Bone marrow (tissue), 2 donors: ENCODE measurements at regions not wholly inside any gene's neighbourhood (a gene's known extent, or its start where the extent isn't known, plus 50 kb on each side); places are given as distances from the start of the nearest gene placed in this dataset.
"Not testable (repeated sequence)": the region's sequence is repeated elsewhere in the genome, so short reads cannot be mapped to it uniquely, and the experiment has no call there.

Experiments
- DNase-seq, 2 donors: peaks; one replicate each; lab custom pipeline; 2025; lab: John Stamatoyannopoulos, UW

DNA sequence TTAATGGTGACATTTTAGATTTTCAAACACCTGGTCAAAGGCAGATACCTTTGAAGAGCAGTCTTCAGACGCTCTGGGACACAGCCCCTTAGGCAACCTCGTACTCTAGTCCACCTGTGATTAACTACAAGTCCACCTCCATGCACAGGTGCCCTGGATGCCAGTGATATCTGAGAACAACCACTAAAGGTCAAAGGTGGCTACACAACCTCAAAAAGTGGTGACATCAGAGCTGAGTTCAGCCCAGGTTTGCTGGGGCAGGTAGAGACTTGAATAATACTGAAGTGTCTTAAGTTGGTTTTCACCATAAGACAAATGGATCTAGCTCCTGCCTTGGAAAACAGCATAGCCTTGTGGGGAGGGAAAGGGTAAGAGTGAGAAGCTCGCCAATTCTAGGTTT lies 143.4 kb upstream of the ADO start:
- no peak for DNase-seq

DNA sequence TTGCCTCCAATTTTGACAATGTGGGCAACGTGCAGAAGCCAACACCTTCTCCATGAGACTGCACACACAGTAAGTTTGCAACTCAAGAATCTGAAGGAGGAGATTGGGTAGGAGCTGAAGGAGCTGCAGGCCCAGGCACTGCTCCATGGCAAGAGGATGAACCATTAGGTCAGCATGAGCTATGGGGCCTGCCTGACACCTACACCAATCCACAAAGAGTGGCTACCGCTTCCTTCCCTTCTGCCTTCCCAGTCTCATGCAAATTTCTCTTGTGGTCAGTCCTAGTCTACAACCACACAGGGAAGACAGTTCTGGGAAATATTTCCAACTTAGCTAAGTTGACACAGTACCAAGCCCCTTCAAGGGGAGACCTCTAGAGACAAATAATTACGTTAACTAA lies 142.0 kb upstream of the ADO start:
- no peak for DNase-seq

- no peak for DNase-seq
Observed at GRCh38 chr10:62665771-62666170, 138.7 kb upstream of the ADO start.

DNA sequence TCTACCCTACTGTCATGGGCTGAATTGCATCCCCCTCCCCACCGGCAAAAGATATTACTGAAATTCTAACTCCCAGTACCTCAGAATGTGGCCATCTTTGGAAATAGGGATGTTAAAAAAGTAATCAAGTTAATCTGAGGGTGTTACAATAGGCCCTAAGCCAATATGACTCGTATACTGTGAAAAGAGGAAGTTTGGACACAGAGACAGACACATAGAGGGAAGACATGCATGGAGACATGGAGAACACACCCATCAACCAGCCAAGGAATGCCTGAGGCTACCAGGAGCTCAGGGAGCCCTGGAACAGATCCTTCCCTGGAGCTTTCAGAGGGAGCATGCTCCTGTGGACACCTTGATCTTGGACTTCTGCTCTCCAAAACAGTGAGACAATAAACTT lies 138.2 kb upstream of the ADO start:
- no peak for DNase-seq

DNA sequence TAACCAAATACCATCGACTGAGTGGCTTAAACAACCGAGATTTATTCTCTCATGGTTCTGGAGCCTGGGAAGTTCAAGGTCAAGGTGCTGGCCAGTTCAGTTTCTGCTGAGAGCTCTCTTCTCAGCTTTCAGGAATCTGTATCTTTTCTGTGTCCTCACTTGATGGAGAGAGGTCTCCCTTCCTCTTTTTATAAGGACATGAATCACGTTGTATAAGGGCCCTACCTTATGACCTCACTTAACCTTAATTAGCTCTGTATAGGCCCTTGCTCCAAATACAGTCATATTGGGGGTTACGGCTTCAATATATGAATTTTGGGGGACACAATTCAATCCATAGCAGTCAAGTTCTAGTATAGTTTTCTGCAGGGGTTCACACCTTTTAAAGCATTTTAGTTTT lies 135.2 kb upstream of the ADO start:
- DNase-seq = no peak

DNA sequence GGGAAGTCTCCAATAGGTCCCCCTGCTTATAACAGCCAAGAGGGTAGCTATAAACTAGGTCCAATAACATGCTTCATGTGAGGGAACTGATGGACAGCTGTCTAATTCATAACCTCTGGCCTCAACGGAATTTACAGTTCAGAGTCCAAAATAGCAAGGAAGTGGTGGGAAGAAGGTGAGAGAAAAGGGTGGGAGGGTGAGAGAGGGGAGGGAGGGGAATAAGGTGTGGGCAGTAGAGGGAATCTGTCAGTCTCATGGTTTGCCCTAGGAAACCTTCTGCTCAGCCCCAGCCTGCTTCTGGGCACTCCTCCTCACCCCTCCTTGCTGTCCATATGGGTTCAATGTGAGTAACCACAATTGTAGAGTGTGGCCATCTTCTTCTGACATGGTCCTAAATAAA lies 133.4 kb upstream of the ADO start:
- no peak for DNase-seq

- DNase-seq = no peak
Observed at GRCh38 chr10:62681211-62681940, 123.1 kb upstream of the ADO start.

DNA sequence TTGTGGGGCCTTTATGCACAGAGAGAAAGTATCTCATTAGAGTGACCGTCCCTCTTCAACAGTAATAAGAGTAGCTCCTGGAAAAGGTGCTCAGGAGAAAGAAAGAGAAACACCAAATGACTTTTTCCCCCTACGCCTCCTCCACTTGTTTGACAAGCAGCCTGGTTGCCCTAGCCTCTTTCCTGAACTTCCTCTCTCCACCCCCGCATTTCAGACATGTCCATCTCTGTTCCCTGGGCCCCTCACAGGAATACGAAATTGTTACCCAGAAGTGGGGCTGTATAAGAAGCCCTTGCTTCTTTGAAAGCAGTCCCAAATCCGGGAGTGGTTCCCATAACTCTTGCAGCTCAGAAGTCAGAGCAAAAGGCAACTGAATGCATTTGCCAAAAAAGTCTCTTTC lies 119.6 kb upstream of the ADO start:
- DNase-seq = no peak

DNA sequence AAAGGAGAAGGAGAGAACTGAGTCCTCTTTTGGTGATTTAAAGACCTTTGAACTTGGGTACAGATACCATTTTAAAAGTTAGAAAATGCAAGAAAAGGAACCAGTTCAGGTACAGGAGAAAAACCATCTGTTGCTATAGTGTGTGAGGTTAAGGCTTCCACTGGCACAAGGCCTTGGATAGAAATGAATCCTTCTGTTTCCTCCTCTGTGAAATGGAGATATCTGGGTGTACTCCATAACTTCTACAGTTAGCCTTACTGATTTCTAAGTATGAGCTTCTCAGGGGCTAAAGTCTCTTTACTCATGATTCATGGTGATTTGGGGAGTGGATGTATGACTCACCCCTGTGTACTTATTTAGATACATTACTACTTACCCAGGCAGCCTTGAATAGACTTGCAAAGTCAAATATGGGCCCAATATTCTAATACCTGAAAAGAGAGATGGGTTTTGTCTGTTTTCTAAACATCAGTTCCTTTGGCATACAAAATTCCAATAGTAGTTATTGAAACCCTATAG lies 117.2 kb upstream of the ADO start:
- DNase-seq = no peak

GRCh38 chr10:62688971-62689700 lies 115.4 kb upstream of the ADO start:
- DNase-seq = no peak

DNA sequence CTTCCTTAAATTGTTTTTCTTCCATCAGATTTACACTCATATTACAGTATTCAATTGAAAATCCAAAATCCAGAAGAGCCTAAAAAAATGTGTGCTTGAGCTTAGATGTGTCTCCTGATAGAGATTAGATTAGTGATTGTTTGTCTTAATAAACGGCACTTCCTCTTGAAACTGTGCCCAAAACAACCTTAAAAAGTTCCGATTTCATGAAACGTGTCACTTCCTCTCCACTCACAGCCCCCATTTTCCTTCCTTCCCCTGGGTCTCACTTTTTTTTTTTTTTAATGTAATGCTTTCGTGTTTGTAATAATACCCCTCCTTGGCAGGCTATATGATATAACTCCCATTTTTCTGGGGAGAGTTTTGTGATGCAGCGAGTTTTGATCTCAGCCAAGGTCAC lies 114.8 kb upstream of the ADO start:
- no peak for DNase-seq

GRCh38 chr10:62690703-62691102 lies 113.8 kb upstream of the ADO start:
- DNase-seq = no peak

DNA sequence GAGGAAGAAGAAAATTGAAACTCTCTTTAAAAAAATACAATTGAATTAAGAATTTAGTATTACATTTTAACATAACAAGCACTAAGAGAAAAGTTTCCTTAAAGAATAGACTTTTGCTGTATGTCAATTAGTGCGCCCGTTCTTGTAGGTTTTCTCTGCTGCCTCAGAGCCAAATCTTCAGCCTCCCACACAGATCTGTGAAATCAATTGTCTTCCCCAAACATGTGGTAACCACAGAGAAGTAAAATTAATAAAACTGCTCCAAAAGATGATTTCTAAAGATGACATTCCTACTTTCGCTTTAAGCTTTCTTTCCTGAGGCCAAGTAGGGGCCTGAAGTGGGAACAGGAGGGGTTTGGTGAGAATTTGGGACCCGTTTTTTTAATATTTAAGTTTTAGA lies 113.2 kb upstream of the ADO start:
- DNase-seq = no peak

GRCh38 chr10:62692085-62692484 lies 112.4 kb upstream of the ADO start:
- DNase-seq = no peak

DNA sequence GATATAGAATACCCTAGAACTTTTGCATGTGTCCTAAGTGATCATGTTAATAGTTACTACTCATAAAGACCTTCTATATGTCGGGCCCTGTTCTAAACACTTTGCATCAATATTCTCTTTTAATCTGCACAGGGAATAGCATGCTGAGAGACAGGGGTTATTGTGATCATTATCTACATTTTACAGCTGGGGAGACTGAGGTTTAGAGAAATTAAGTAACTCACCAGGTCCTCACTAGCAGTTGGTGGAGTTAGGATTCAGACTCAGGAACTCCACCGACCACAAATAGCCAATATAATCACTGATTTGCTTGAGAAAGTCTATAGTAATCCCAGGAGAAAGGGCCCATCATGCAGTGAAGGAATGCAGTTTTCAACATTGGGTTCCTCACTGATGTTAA lies 111.2 kb upstream of the ADO start:
- no peak for DNase-seq

DNA sequence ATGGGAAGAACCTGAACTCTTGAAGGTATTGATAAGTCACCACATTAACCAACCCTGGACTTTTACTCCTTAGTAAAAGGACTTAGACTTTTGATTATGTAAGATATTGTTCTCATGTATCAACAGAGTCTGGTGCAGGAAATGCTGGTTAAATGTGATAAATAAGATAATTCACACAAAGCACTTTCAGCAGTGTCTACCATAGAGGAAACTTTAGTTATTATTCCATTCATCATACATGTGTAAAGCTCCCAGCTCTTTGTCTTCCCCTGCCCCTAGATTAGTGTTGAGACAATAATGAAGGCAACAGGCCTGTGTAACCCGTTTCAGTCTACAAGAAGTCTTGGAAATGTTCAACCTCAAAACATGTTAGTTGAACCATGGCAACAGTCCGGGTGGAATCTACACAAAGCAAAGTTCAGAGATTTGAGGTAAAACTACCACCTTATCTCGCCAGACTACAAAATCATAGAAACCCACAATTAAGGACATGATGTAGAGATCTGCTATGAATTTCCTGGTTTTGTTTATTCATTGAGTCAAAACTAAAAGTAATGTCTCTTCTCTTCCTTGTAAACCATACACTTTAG lies 109.9 kb upstream of the ADO start:
- DNase-seq = no peak

- no peak for DNase-seq
Observed at GRCh38 chr10:62696798-62697197, 107.7 kb upstream of the ADO start.

DNA sequence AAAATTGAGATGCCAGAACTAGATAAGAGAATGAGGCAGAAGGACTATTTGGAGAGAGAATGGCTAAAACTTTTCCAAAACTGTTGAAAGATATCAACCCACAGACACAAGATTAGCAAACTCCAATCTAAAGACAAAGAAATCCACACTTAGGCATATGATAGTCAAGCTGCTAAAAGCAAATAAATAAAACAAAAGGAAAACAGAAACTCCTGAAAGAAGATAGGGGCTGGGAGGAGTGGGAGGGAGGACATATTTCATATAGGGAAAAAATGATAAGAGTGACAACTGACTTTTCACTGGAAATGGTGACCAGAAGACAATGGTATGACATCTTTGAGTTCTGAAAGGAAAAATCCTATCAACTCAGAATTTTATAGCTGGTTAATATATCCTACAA lies 105.4 kb upstream of the ADO start:
- no peak for DNase-seq

GRCh38 chr10:62704121-62704520 lies 100.4 kb upstream of the ADO start:
- DNase-seq = not testable (repeated sequence)

GRCh38 chr10:62705789-62706188 lies 98.7 kb upstream of the ADO start:
- no peak for DNase-seq

- DNase-seq = no peak
Observed at GRCh38 chr10:62707810-62708209, 96.7 kb upstream of the ADO start.

GRCh38 chr10:62708569-62708968 lies 96.0 kb upstream of the ADO start:
- no peak for DNase-seq

GRCh38 chr10:62709200-62709599 lies 95.3 kb upstream of the ADO start:
- DNase-seq = no peak
